Neural cell (in vitro differentiated cells): ENCODE measurements at regions not wholly inside any gene's neighbourhood (a gene's known extent, or its start where the extent isn't known, plus 50 kb on each side); places are given as distances from the start of the nearest gene placed in this dataset.

Source experiments
- H2AFZ ChIP-seq: fragments of 200-600, 300-800 bp; sonication (generic), shearing (Covaris generic); 2 replicates; pipeline ENCODE4 v1.6.0; 2014; ENCODE audit warnings: low read depth, mild to moderate bottlenecking, antibody characterized with exemption, low read length, moderate library complexity
- H3F3A ChIP-seq: fragments of 200-600 bp; shearing (Covaris generic); 2 replicates; pipeline ENCODE4 v1.6.1; 2016; ENCODE audit warnings: mild to moderate bottlenecking, moderate library complexity, mixed read lengths, antibody characterized with exemption, low read length; ENCODE audit not compliant: insufficient read depth, poor library complexity, severe bottlenecking
- H3K27ac ChIP-seq: fragments of 200-600, 300-800 bp; sonication (generic), shearing (Covaris generic); 2 replicates; pipeline ENCODE4 v1.5.1; 2014; ENCODE audit warnings: mild to moderate bottlenecking, low read length, moderate library complexity
- H3K27me3 ChIP-seq: fragments of 300-800, 200-600 bp; sonication (generic), shearing (Covaris generic); 2 replicates; pipeline ENCODE4 v1.6.0; 2014; ENCODE audit warnings: mild to moderate bottlenecking, low read depth, low read length, moderate library complexity; ENCODE audit not compliant: insufficient read depth
- H3K36me3 ChIP-seq: fragments of 300-800, 200-600 bp; sonication (generic), shearing (Covaris generic); 2 replicates; pipeline ENCODE4 v1.5.1; 2014; ENCODE audit warnings: mild to moderate bottlenecking, antibody characterized with exemption, low read length, moderate library complexity; ENCODE audit not compliant: insufficient read depth
- H3K4me2 ChIP-seq: fragments of 300-800, 200-600 bp; sonication (generic), shearing (Covaris generic); 2 replicates; pipeline ENCODE4 v1.6.0; 2014; ENCODE audit warnings: mild to moderate bottlenecking, low read length
- H3K4me3 ChIP-seq: fragments of 300-800, 200-600 bp; sonication (generic), shearing (Covaris generic); 2 replicates; pipeline ENCODE4 v1.5.1; 2014; ENCODE audit warnings: mild to moderate bottlenecking, low read length, moderate library complexity
- H3K79me2 ChIP-seq: fragments of 200-600 bp; shearing (Covaris generic); replicated peaks from 2 replicates; pipeline ENCODE4 v1.6.0; 2014; ENCODE audit warnings: mild to moderate bottlenecking, low read length, moderate library complexity; ENCODE audit not compliant: insufficient read depth
- H3K9ac ChIP-seq: fragments of 300-800, 200-600 bp; sonication (generic), shearing (Covaris generic); 2 replicates; pipeline ENCODE4 v1.6.1; 2016; ENCODE audit warnings: mild to moderate bottlenecking, low read length, mixed read lengths
- H3K9me2 ChIP-seq: fragments of 200-600 bp; shearing (Covaris generic); 2 replicates; pipeline ENCODE4 v1.6.1; 2016; ENCODE audit warnings: mild to moderate bottlenecking, low read length, mixed read lengths; ENCODE audit not compliant: insufficient read depth
- H3K9me3 ChIP-seq: fragments of 200-600, 300-800 bp; sonication (generic), shearing (Covaris generic); 2 replicates; pipeline ENCODE4 v1.6.1; 2016; ENCODE audit warnings: mild to moderate bottlenecking, mixed run types, low read length, moderate library complexity, mixed read lengths
- H4K20me1 ChIP-seq: fragments of 200-600 bp; shearing (Covaris generic); 2 replicates; pipeline ENCODE4 v1.6.1; 2016; ENCODE audit warnings: mild to moderate bottlenecking, mixed run types; ENCODE audit not compliant: insufficient read depth
- CTCF ChIP-seq: fragments of 450-650 bp; IDR thresholded peaks from 2 replicates; pipeline ENCODE4 v1.5.1; 2014; ENCODE audit warnings: antibody characterized with exemption, mild to moderate bottlenecking, moderate library complexity; ENCODE audit not compliant: poor library complexity, severe bottlenecking
- EP300 ChIP-seq: fragments of 450-650 bp; conservative IDR thresholded peaks from 2 replicates; pipeline ENCODE4 v1.6.1; 2014; ENCODE audit warnings: antibody characterized with exemption, mild to moderate bottlenecking, moderate library complexity; ENCODE audit not compliant: poor library complexity, severe bottlenecking
- EZH2 ChIP-seq: fragments of 200-600, 300-800 bp; shearing (Covaris generic), sonication (generic); IDR thresholded peaks from 2 replicates; pipeline ENCODE4 v1.6.1; 2014; ENCODE audit warnings: antibody characterized with exemption, low read length, borderline replicate concordance, mild to moderate bottlenecking; ENCODE audit not compliant: insufficient read depth, poor library complexity, severe bottlenecking
- MXI1 ChIP-seq: fragments of 450-650 bp; conservative IDR thresholded peaks from 2 replicates; pipeline ENCODE4 v1.6.1; 2014; ENCODE audit warnings: antibody characterized with exemption, mild to moderate bottlenecking; ENCODE audit not compliant: poor library complexity, severe bottlenecking
- POLR2AphosphoS5 ChIP-seq: IDR thresholded peaks from 2 replicates; pipeline ENCODE4 v1.6.1; 2012
- RAD21 ChIP-seq: fragments of 450-650 bp; conservative IDR thresholded peaks from 2 replicates; pipeline ENCODE4 v1.6.1; 2014; ENCODE audit warnings: antibody characterized with exemption, mild to moderate bottlenecking, moderate library complexity
- REST ChIP-seq: IDR thresholded peaks from 2 replicates; pipeline ENCODE4 v1.6.1; 2012; ENCODE audit warnings: borderline replicate concordance
- SMC3 ChIP-seq: fragments of 450-650 bp; conservative IDR thresholded peaks from 2 replicates; pipeline ENCODE4 v1.6.1; 2014; ENCODE audit warnings: antibody characterized with exemption, mild to moderate bottlenecking, moderate library complexity; ENCODE audit not compliant: poor library complexity
- TAF1 ChIP-seq: IDR thresholded peaks from 2 replicates; pipeline ENCODE4 v1.6.1; 2012; ENCODE audit warnings: low read depth

DNA sequence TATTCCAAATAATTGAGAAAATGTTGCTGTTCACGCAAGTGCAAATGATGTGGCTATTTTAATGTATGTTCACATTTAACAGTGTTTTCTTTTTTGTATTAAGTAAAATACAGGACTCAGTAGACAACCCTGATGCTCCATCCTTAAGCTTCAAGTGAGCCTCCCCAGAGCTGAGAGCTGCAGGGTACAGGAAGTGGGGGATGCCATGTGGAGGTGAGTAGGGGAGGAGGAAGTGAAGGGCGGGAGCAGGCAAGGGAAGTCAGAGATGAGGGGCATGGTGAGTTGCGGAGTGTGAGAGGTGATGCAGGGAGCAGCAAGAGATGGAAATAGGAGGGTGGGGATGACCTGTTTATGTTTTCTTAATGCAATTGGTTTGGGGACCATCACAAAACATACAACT lies 711.0 kb downstream of the UQCRFS1 start:
- no peaks in the 10 kb centered on the region for H3K9me2 ChIP-seq
- H3K27me3 ChIP-seq: no peaks in the 10 kb centered on the region
- no peaks in the 10 kb centered on the region for H4K20me1 ChIP-seq
- H3K79me2 ChIP-seq: no peaks in the 10 kb centered on the region
- no peak overlapping the region for H3K4me2 ChIP-seq
- no peaks in the 10 kb centered on the region for H3K36me3 ChIP-seq
- no peak overlapping the region for H2AFZ ChIP-seq
- no peak for TF ChIP-seq EZH2
- TF ChIP-seq MXI1: no peak
- TF ChIP-seq TAF1: no peak
- H3K27ac ChIP-seq: no peak overlapping the region
- H3K9ac ChIP-seq: no peak overlapping the region
- no peaks in the 10 kb centered on the region for H3K9me3 ChIP-seq
- H3F3A ChIP-seq: no peaks in the 10 kb centered on the region
- no peak overlapping the region for H3K4me3 ChIP-seq

DNA sequence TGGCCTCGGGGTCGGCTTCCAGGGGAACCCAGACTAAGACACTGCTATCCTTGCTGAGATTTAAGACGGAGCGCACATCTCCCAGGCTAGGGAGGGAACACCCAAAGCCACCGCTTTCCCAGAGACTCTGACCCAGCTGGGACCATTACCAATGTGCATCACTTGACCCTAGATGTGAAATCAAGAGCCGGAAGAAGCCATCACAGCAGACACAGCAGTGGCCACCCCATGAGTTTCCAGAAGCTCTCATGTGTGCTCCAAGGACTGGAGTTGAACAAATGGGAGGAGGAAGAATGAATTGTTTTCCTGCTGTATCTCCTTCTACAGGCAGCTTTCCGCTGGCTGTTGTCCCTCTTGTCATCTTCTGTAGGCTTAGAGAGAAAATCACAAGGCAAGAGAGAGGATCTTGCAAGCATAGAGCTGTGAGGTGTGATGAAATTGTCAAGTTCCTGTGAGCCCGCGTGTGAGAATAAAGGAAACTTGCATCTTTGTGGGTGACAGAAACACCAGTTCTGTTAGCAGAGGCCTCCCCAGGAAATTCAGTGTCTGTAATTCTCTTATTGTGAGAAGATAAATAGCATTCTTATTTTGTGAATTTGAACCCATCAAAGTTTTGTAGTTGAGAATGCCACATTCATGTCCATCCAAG lies 711.8 kb downstream of the UQCRFS1 start:
- Histone ChIP-seq H3K79me2 (no peaks in the 10 kb centered on the region), H3K4me2 (no peak overlapping the region), H4K20me1 (no peaks in the 10 kb centered on the region), H3K27ac (no peak overlapping the region), H3K36me3 (no peaks in the 10 kb centered on the region), H3F3A (no peaks in the 10 kb centered on the region), H2AFZ (no peak overlapping the region), H3K9me2 (no peaks in the 10 kb centered on the region), H3K9me3 (no peaks in the 10 kb centered on the region), H3K4me3 (no peak overlapping the region), H3K9ac (no peak overlapping the region), H3K27me3 (no peaks in the 10 kb centered on the region)
- no peak for TF ChIP-seq REST
- TF ChIP-seq POLR2AphosphoS5: no peak
- no peak for TF ChIP-seq RAD21
- no peak for TF ChIP-seq TAF1
- no peak for TF ChIP-seq SMC3
- no peak for TF ChIP-seq MXI1
- no peak for TF ChIP-seq EZH2
- TF ChIP-seq EP300: no peak
- no peak for TF ChIP-seq CTCF
